CD4-positive, alpha-beta T cell (primary cell): ENCODE measurements at regions not wholly inside any gene's neighbourhood (a gene's known extent, or its start where the extent isn't known, plus 50 kb on each side); places are given as distances from the start of the nearest gene placed in this dataset.

ENCODE experiments used
- ATAC-seq: fragments of 200-7000 bp; cut with Tn5 transposase; one replicate; pipeline ENCODE4 v1.10.0; 2022; ENCODE audit warnings: mild to moderate bottlenecking; ENCODE audit not compliant: poor library complexity
- CTCF ChIA-PET: fragments of 350-600 bp; sonication (Branson Sonifier 250); formaldehyde crosslinking; loops from one replicate; lab custom pipeline; 2021; ENCODE audit warnings: antibody characterized with exemption, inconsistent platforms; lab: Charles Lee
- POLR2A ChIA-PET: fragments of 350-600 bp; sonication (Branson Sonifier 250); formaldehyde crosslinking; loops from one replicate; lab custom pipeline; 2021; ENCODE audit warnings: antibody characterized with exemption, inconsistent platforms; lab: Charles Lee
- DNase-seq, 14 experiments: peaks; one replicate each; pipeline ENCODE4 v3.0.0-alpha.2; 2013 to 2020; ENCODE audit warnings: mixed read lengths in 2 of 14
- H3K27ac ChIP-seq, 2 donors: one replicate each; pipeline versions ENCODE4 v1.5.1 to v1.7.0; 2013; ENCODE audit warnings: low read length in 2 of 2, low read depth in 1 of 2, mild to moderate bottlenecking in 1 of 2
- H3K27me3 ChIP-seq, 2 experiments: 1 replicate in 1 of 2; 2 replicates in 1 of 2; pipeline versions ENCODE4 v1.6.1 to v1.7.0; 2013; ENCODE audit warnings: low read length in 2 of 2, control low read depth in 1 of 2, mild to moderate bottlenecking in 1 of 2, moderate library complexity in 1 of 2; ENCODE audit not compliant: insufficient read depth in 2 of 2, control insufficient read depth in 1 of 2
- H3K36me3 ChIP-seq: one replicate; pipeline ENCODE4 v1.6.1; 2013; ENCODE audit warnings: low read length, control low read depth; ENCODE audit not compliant: insufficient read depth
- H3K4me1 ChIP-seq: one replicate; pipeline ENCODE4 v1.6.1; 2013; ENCODE audit warnings: low read length, control low read depth; ENCODE audit not compliant: insufficient read depth
- H3K4me3 ChIP-seq: one replicate; pipeline ENCODE4 v1.5.1; 2013; ENCODE audit warnings: mild to moderate bottlenecking, low read length, moderate library complexity
- H3K9me3 ChIP-seq, 2 experiments: 1 replicate in 1 of 2; 2 replicates in 1 of 2; pipeline versions ENCODE4 v1.6.1 to v1.7.0; 2013; ENCODE audit warnings: low read length in 2 of 2, mild to moderate bottlenecking in 2 of 2, control low read depth in 1 of 2, moderate library complexity in 1 of 2; ENCODE audit not compliant: control insufficient read depth in 1 of 2, insufficient read depth in 1 of 2
- H3K27ac Mint-ChIP-seq: one replicate; pipeline ENCODE4 v1.8.0; 2020; ENCODE audit warnings: mixed read lengths
- H3K27me3 Mint-ChIP-seq: one replicate; pipeline ENCODE4 v1.8.0; 2021; ENCODE audit warnings: mixed read lengths
- H3K36me3 Mint-ChIP-seq: one replicate; pipeline ENCODE4 v1.8.0; 2021; ENCODE audit warnings: low read depth, mixed read lengths
- H3K4me1 Mint-ChIP-seq: one replicate; pipeline ENCODE4 v1.8.0; 2021; ENCODE audit warnings: low read depth, mixed read lengths
- H3K4me3 Mint-ChIP-seq: one replicate; pipeline ENCODE4 v1.8.0; 2020; ENCODE audit warnings: mild to moderate bottlenecking, mixed read lengths
- H3K9me3 Mint-ChIP-seq: one replicate; pipeline ENCODE4 v1.8.0; 2020; ENCODE audit warnings: mixed read lengths
- CTCF ChIP-seq: fragments of 200-600 bp; IDR thresholded peaks from one replicate; pipeline ENCODE4 v1.8.0; 2022; ENCODE audit warnings: antibody characterized with exemption, mild to moderate bottlenecking
- intact Hi-C, 2 experiments: fragments of 100-400 bp; cut with DNase I in 1 of 2; cut with micrococcal nuclease in 1 of 2; formaldehyde crosslinking; loops; one replicate each; pipeline versions ENCODE4 v1.15.1 to v1.9.0; 2023 to 2025; cut with DNase I, micrococcal nuclease

- H3K4me3 Mint-ChIP-seq: no peak overlapping the region
- no peaks in the 10 kb centered on the region for H3K9me3 Mint-ChIP-seq
- TF ChIP-seq CTCF: no peak
- no peaks in the 10 kb centered on the region for H3K27me3 Mint-ChIP-seq
- Histone ChIP-seq H3K4me3 (no peak overlapping the region), H3K36me3 (no peaks in the 10 kb centered on the region), H3K9me3 (no peaks in the 10 kb centered on the region), H3K4me1 (peaks cover 14% of the 10 kb centered on the region), H3K27ac (no peak overlapping the region), H3K27me3 (no peaks in the 10 kb centered on the region)
- CTCF ChIA-PET: interaction anchor here (0.7 kb wide), 1 partner anchor 232 kb away, joined by 3 read pairs; no protein-coding TSS in a partner anchor
- no peak for DNase-seq
- POLR2A ChIA-PET: no interaction called here
- ATAC-seq: no peak
- H3K36me3 Mint-ChIP-seq: no peaks in the 10 kb centered on the region
- no peak overlapping the region for H3K27ac Mint-ChIP-seq
- intact Hi-C loops: no loop called here
- H3K4me1 Mint-ChIP-seq: no peaks in the 10 kb centered on the region
Observed at GRCh38 chr2:64287202-64287740, 143.1 kb upstream of the PELI1 start.

- no peak overlapping the region for H3K27ac ChIP-seq
- Mint-ChIP-seq H3K27ac (no peak overlapping the region), H3K4me1 (no peaks in the 10 kb centered on the region), H3K4me3 (no peak overlapping the region), H3K9me3 (no peaks in the 10 kb centered on the region), H3K36me3 (no peaks in the 10 kb centered on the region), H3K27me3 (no peaks in the 10 kb centered on the region)
- H3K36me3 ChIP-seq: no peaks in the 10 kb centered on the region
- no peak overlapping the region for H3K4me3 ChIP-seq
- no peak for ATAC-seq
- ChIA-PET CTCF (no interaction called here), POLR2A (no interaction called here)
- no peak for DNase-seq
- TF ChIP-seq CTCF: no peak
- peaks cover 4% of the 10 kb centered on the region for H3K4me1 ChIP-seq
- H3K9me3 ChIP-seq: no peaks in the 10 kb centered on the region
- intact Hi-C loops: no loop called here
- H3K27me3 ChIP-seq: no peaks in the 10 kb centered on the region
Observed at GRCh38 chr2:64288321-64289193, 144.3 kb upstream of the PELI1 start.

GRCh38 chr2:64289251-64289650 is 145.0 kb upstream of the PELI1 start:
- Mint-ChIP-seq H3K4me1 (no peaks in the 10 kb centered on the region), H3K9me3 (no peaks in the 10 kb centered on the region), H3K4me3 (no peak overlapping the region), H3K27ac (no peak overlapping the region), H3K27me3 (no peaks in the 10 kb centered on the region), H3K36me3 (no peaks in the 10 kb centered on the region)
- no peak overlapping the region for H3K27ac ChIP-seq
- no peak overlapping the region for H3K4me3 ChIP-seq
- intact Hi-C loops: no loop called here
- CTCF ChIA-PET: no interaction called here
- ATAC-seq (no peak), DNase-seq (no peak)
- POLR2A ChIA-PET: no interaction called here
- H3K27me3 ChIP-seq: no peaks in the 10 kb centered on the region
- H3K9me3 ChIP-seq: no peaks in the 10 kb centered on the region
- no peaks in the 10 kb centered on the region for H3K36me3 ChIP-seq
- H3K4me1 ChIP-seq: peaks cover under 1% of the 10 kb centered on the region
- TF ChIP-seq CTCF: no peak
